Tibial nerve (tissue), 3 donors: ENCODE measurements at regions not wholly inside any gene's neighbourhood (a gene's known extent, or its start where the extent isn't known, plus 50 kb on each side); places are given as distances from the start of the nearest gene placed in this dataset.

Experiments used
- POLR2A ChIP-seq, 2 donors: fragments of 450-650 bp; IDR thresholded peaks; one replicate each; pipeline ENCODE4 v1.6.1; 2017; ENCODE audit warnings: antibody characterized with exemption in 2 of 2, mild to moderate bottlenecking in 2 of 2, moderate library complexity in 2 of 2
- TF ChIP-seq, protein P1 (sequence below), 5 experiments: fragments of 200-600 bp in 3 of 5; fragments of 450-650 bp in 2 of 5; sonication (generic) in 3 of 5; IDR thresholded peaks; one replicate each; pipeline ENCODE4 v1.5.1; 2016 to 2019; ENCODE audit warnings: antibody characterized with exemption in 5 of 5, mild to moderate bottlenecking in 3 of 5, moderate library complexity in 2 of 5

DNA sequence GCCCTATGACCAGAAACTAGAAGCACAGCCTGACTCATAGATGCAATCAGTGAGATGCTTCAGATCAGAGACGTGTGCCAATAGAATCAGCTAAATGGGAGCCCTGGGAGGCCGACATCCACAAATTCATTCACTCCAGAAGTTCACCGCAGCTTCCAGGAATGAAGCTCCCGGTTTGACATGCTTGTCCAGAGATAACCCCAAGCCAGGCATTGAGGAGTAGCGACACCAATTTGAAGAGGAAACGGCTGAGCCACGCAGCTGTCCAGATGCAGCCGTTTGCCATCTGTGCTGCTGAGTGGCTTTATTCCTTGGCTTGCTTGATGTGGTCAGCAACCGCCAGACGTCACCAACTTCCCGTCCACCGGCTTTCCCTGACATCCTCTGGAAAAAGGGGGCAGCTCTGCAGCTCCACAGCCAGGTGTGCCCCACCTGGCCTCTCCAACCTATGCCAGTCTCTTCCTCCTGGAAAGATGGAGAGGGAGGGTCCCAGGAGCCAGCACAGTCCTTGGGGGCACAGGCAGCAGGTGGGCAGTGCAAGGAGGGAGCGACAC, 123.9 kb upstream of the OPCML start:
- TF ChIP-seq, protein P1, sequence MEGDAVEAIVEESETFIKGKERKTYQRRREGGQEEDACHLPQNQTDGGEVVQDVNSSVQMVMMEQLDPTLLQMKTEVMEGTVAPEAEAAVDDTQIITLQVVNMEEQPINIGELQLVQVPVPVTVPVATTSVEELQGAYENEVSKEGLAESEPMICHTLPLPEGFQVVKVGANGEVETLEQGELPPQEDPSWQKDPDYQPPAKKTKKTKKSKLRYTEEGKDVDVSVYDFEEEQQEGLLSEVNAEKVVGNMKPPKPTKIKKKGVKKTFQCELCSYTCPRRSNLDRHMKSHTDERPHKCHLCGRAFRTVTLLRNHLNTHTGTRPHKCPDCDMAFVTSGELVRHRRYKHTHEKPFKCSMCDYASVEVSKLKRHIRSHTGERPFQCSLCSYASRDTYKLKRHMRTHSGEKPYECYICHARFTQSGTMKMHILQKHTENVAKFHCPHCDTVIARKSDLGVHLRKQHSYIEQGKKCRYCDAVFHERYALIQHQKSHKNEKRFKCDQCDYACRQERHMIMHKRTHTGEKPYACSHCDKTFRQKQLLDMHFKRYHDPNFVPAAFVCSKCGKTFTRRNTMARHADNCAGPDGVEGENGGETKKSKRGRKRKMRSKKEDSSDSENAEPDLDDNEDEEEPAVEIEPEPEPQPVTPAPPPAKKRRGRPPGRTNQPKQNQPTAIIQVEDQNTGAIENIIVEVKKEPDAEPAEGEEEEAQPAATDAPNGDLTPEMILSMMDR (IDR thresholded peaks at IDR 0.05) = no peak
- TF ChIP-seq POLR2A (IDR thresholded peaks at IDR 0.05) = no peak
